GM19324 (cell line): ENCODE measurements at regions not wholly inside any gene's neighbourhood (a gene's known extent, or its start where the extent isn't known, plus 50 kb on each side); places are given as distances from the start of the nearest gene placed in this dataset.
A peak's percentile ranks its signal among the peaks of the same experiment; 100 is the strongest.

ENCODE experiments used
- ATAC-seq: cut with Tn5 transposase; IDR thresholded peaks from one replicate; pipeline ENCODE4 v1.9.1; 2021; ENCODE audit warnings: mild to moderate bottlenecking, moderate library complexity; ENCODE audit not compliant: unreplicated experiment, low FRiP score

GRCh38 chr18:47422524-47422923 lies 171.1 kb upstream of the SKOR2 start:
- no peak for ATAC-seq

- ATAC-seq: peak; percentile 83
Observed at GRCh38 chr18:47420130-47420529, 168.7 kb upstream of the SKOR2 start.

GRCh38 chr18:47418746-47419145 lies 167.3 kb upstream of the SKOR2 start:
- ATAC-seq: no peak

- no peak for ATAC-seq
Observed at GRCh38 chr18:47417807-47418206, 166.3 kb upstream of the SKOR2 start.

- no peak for ATAC-seq
Observed at GRCh38 chr18:47415881-47416280, 164.4 kb upstream of the SKOR2 start.

GRCh38 chr18:47413327-47413726 lies 161.9 kb upstream of the SKOR2 start:
- ATAC-seq: no peak

- no peak for ATAC-seq
Observed at GRCh38 chr18:47412924-47413323, 161.5 kb upstream of the SKOR2 start.

- no peak for ATAC-seq
Observed at GRCh38 chr18:47411159-47411558, 159.7 kb upstream of the SKOR2 start.

- no peak for ATAC-seq
Observed at GRCh38 chr18:47410139-47410538, 158.7 kb upstream of the SKOR2 start.

GRCh38 chr18:47409519-47409918 lies 158.1 kb upstream of the SKOR2 start:
- ATAC-seq: no peak

- no peak for ATAC-seq
Observed at GRCh38 chr18:47407736-47408135, 156.3 kb upstream of the SKOR2 start.

GRCh38 chr18:47404845-47405244 lies 153.4 kb upstream of the SKOR2 start:
- no peak for ATAC-seq

- no peak for ATAC-seq
Observed at GRCh38 chr18:47403949-47404348, 152.5 kb upstream of the SKOR2 start.

- no peak for ATAC-seq
Observed at GRCh38 chr18:47403317-47403716, 151.9 kb upstream of the SKOR2 start.

GRCh38 chr18:47399475-47399874 lies 148.0 kb upstream of the SKOR2 start:
- no peak for ATAC-seq

- no peak for ATAC-seq
Observed at GRCh38 chr18:47397671-47398319, 146.3 kb upstream of the SKOR2 start.

GRCh38 chr18:47391665-47392064 lies 140.2 kb upstream of the SKOR2 start:
- no peak for ATAC-seq

- no peak for ATAC-seq
Observed at GRCh38 chr18:47390410-47391024, 139.1 kb upstream of the SKOR2 start.

GRCh38 chr18:47389210-47389609 lies 137.8 kb upstream of the SKOR2 start:
- ATAC-seq: no peak

- no peak for ATAC-seq
Observed at GRCh38 chr18:47387864-47388263, 136.4 kb upstream of the SKOR2 start.

GRCh38 chr18:47383729-47384128 lies 132.3 kb upstream of the SKOR2 start:
- ATAC-seq: no peak

GRCh38 chr18:47381975-47382570 lies 130.6 kb upstream of the SKOR2 start:
- no peak for ATAC-seq
